Vagina (tissue), 2 donors: ENCODE measurements at regions not wholly inside any gene's neighbourhood (a gene's known extent, or its start where the extent isn't known, plus 50 kb on each side); places are given as distances from the start of the nearest gene placed in this dataset.

Experiments
- POLR2A ChIP-seq, 2 donors: fragments of 450-650 bp; IDR thresholded peaks; one replicate each; pipeline ENCODE4 v1.6.1; 2017; ENCODE audit warnings: antibody characterized with exemption in 2 of 2, mild to moderate bottlenecking in 2 of 2, moderate library complexity in 2 of 2
- POLR2AphosphoS5 ChIP-seq, 2 donors: sonication (generic); formaldehyde crosslinking; IDR thresholded peaks; one replicate each; pipeline ENCODE4 v1.9.0; 2017; ENCODE audit warnings: antibody characterized with exemption in 2 of 2, mild to moderate bottlenecking in 2 of 2, low read depth in 1 of 2; ENCODE audit not compliant: insufficient read depth in 1 of 2
- TF ChIP-seq, protein P1 (sequence below), 3 experiments: fragments of 450-650 bp in 2 of 3; fragments of 200-600 bp in 1 of 3; sonication (generic) in 1 of 3; IDR thresholded peaks; one replicate each; pipeline ENCODE4 v1.5.1; 2017 to 2019; ENCODE audit warnings: antibody characterized with exemption in 3 of 3, mild to moderate bottlenecking in 2 of 3, moderate library complexity in 2 of 3

- TF ChIP-seq POLR2A (IDR thresholded peaks at IDR 0.05), result no peak
- TF ChIP-seq, protein P1, sequence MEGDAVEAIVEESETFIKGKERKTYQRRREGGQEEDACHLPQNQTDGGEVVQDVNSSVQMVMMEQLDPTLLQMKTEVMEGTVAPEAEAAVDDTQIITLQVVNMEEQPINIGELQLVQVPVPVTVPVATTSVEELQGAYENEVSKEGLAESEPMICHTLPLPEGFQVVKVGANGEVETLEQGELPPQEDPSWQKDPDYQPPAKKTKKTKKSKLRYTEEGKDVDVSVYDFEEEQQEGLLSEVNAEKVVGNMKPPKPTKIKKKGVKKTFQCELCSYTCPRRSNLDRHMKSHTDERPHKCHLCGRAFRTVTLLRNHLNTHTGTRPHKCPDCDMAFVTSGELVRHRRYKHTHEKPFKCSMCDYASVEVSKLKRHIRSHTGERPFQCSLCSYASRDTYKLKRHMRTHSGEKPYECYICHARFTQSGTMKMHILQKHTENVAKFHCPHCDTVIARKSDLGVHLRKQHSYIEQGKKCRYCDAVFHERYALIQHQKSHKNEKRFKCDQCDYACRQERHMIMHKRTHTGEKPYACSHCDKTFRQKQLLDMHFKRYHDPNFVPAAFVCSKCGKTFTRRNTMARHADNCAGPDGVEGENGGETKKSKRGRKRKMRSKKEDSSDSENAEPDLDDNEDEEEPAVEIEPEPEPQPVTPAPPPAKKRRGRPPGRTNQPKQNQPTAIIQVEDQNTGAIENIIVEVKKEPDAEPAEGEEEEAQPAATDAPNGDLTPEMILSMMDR (IDR thresholded peaks at IDR 0.05), result no peak
- no peak for TF ChIP-seq POLR2AphosphoS5 (IDR thresholded peaks at IDR 0.05; ENCODE audit: insufficient read depth in 1 of 2, low read depth in 1 of 2)
Observed at GRCh38 chr5:54621048-54621447, 103.5 kb downstream of the SNX18 start.
